Right atrium auricular region (tissue), 2 donors: ENCODE measurements at regions not wholly inside any gene's neighbourhood (a gene's known extent, or its start where the extent isn't known, plus 50 kb on each side); places are given as distances from the start of the nearest gene placed in this dataset.
"Not testable (repeated sequence)": the region's sequence is repeated elsewhere in the genome, so short reads cannot be mapped to it uniquely, and the experiment has no call there.

Experiments used
- DNase-seq: peaks from one replicate; pipeline ENCODE4 v3.0.0-alpha.2; 2019; ENCODE audit warnings: low spot score
- H3K27ac ChIP-seq, 2 donors: fragments of 200-600 bp; sonication (generic); 1 replicate in 1 of 2; 2 replicates in 1 of 2; pipeline ENCODE4 v1.5.1; 2016 to 2019
- H3K27me3 ChIP-seq, 2 donors: fragments of 200-600 bp; sonication (generic); one replicate each; pipeline versions ENCODE4 v1.5.1 to v1.6.0; 2017 to 2019
- H3K36me3 ChIP-seq: fragments of 200-600 bp; sonication (generic); one replicate; pipeline ENCODE4 v1.5.1; 2016
- H3K4me1 ChIP-seq, 2 donors: fragments of 200-600 bp; sonication (generic); one replicate each; pipeline versions ENCODE4 v1.5.1 to v1.6.0; 2017 to 2019
- H3K4me3 ChIP-seq, 2 donors: fragments of 200-600 bp; sonication (generic); 1 replicate in 1 of 2; 2 replicates in 1 of 2; pipeline ENCODE4 v1.5.1; 2017 to 2019; ENCODE audit warnings: mild to moderate bottlenecking in 1 of 2, moderate library complexity in 1 of 2
- H3K9me3 ChIP-seq, 2 donors: fragments of 200-600 bp; sonication (generic); one replicate each; pipeline ENCODE4 v1.5.1; 2019
- TF ChIP-seq, protein P1 (sequence below), 2 donors: fragments of 200-600 bp; sonication (generic); IDR thresholded peaks; one replicate each; pipeline ENCODE4 v1.5.1; 2019; ENCODE audit warnings: antibody characterized with exemption in 2 of 2

GRCh38 chr2:239818086-239818485, 207.1 kb downstream of the NDUFA10 start:
- Histone ChIP-seq H3K4me3 (no peak overlapping the region), H3K4me1 (peaks cover 0 to 11% of the 10 kb centered on the region in 2 donors), H3K9me3 (no peaks in the 10 kb centered on the region), H3K36me3 (no peaks in the 10 kb centered on the region), H3K27ac (no peak overlapping the region), H3K27me3 (no peaks in the 10 kb centered on the region)
- TF ChIP-seq, protein P1, sequence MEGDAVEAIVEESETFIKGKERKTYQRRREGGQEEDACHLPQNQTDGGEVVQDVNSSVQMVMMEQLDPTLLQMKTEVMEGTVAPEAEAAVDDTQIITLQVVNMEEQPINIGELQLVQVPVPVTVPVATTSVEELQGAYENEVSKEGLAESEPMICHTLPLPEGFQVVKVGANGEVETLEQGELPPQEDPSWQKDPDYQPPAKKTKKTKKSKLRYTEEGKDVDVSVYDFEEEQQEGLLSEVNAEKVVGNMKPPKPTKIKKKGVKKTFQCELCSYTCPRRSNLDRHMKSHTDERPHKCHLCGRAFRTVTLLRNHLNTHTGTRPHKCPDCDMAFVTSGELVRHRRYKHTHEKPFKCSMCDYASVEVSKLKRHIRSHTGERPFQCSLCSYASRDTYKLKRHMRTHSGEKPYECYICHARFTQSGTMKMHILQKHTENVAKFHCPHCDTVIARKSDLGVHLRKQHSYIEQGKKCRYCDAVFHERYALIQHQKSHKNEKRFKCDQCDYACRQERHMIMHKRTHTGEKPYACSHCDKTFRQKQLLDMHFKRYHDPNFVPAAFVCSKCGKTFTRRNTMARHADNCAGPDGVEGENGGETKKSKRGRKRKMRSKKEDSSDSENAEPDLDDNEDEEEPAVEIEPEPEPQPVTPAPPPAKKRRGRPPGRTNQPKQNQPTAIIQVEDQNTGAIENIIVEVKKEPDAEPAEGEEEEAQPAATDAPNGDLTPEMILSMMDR (IDR thresholded peaks at IDR 0.05) = no peak
- peak; percentile 32 for DNase-seq

GRCh38 chr2:239817468-239818031, 207.6 kb downstream of the NDUFA10 start:
- DNase-seq, H3K27ac ChIP-seq, H3K27me3 ChIP-seq: not testable (repeated sequence)

DNA sequence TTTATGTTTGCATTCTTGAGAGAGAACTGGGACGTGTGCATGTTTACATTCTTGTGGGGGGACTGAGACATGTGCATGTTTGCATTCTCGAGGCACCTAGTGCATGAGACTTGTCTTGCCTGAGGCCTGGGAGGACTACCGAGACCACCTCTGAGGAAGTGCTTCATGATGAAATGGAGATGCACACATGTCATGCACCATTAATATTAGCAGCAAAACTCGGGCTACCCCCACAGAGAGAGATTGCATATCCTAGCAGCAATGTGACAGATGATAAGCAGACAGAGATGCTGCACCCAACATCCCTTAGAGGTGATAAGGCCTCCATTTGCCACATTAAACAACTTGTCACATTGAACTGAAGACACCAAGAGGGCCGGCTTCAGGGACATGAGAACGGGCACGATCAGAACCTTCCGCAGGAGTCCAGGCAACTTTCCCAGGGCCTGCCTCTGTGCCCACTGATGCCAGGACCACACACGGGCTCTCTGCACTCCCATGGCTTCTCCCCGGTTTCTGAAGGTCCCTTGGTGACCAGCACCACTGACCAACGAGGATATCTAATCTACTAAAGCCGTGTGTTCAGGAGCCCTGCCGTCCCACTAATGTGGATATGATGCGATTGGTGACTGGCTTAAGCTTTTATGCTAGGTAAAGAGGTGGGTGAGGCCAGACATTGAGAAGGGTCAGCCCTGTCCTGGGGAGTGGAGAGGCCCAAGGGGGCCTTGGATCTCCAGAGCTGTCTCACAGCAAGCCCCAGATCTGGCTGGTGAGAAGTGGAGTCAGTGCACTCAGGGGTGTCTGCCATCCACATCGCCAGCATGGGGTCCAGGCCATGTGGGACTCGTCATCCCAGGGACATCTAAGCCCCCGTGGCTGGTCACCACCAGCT, 208.3 kb downstream of the NDUFA10 start:
- TF ChIP-seq, protein P1 (IDR thresholded peaks at IDR 0.05) = no peak
- no peak overlapping the region for H3K4me3 ChIP-seq
- H3K4me1 ChIP-seq = peaks cover 0 to 11% of the 10 kb centered on the region in 2 donors
- H3K9me3 ChIP-seq = no peaks in the 10 kb centered on the region
- DNase-seq = no peak
- no peaks in the 10 kb centered on the region for H3K27me3 ChIP-seq
- no peaks in the 10 kb centered on the region for H3K36me3 ChIP-seq
- H3K27ac ChIP-seq = no peak overlapping the region

More at GRCh38 chr2:239817468-239818031, 207.6 kb downstream of the NDUFA10 start:
- H3K4me1 ChIP-seq = peaks cover 0 to 11% of the 10 kb centered on the region in 2 donors
- H3K36me3 ChIP-seq, H3K4me3 ChIP-seq, H3K9me3 ChIP-seq: not testable (repeated sequence)

GRCh38 chr2:239815671-239816070, 209.5 kb downstream of the NDUFA10 start:
- DNase-seq = no peak
- H3K4me1 ChIP-seq = peaks cover 0 to 19% of the 10 kb centered on the region in 2 donors
- H3K36me3 ChIP-seq = no peaks in the 10 kb centered on the region
- H3K27me3 ChIP-seq = no peaks in the 10 kb centered on the region
- H3K27ac ChIP-seq = no peak overlapping the region
- no peak overlapping the region for H3K4me3 ChIP-seq
- no peaks in the 10 kb centered on the region for H3K9me3 ChIP-seq
- TF ChIP-seq, protein P1 (IDR thresholded peaks at IDR 0.05) = no peak

GRCh38 chr2:239814861-239815601, 210.1 kb downstream of the NDUFA10 start:
- no peaks in the 10 kb centered on the region for H3K27me3 ChIP-seq
- TF ChIP-seq, protein P1 (IDR thresholded peaks at IDR 0.05) = no peak
- no peaks in the 10 kb centered on the region for H3K36me3 ChIP-seq
- no peak overlapping the region for H3K4me3 ChIP-seq
- peak overlapping the region in 1 of 2 donors; percentile 80 for H3K27ac ChIP-seq
- no peaks in the 10 kb centered on the region for H3K9me3 ChIP-seq
- H3K4me1 ChIP-seq = peaks cover 0 to 19% of the 10 kb centered on the region in 2 donors
- no peak for DNase-seq
